ENCODE measurements at regions not wholly inside any gene's neighbourhood (a gene's known extent, or its start where the extent isn't known, plus 50 kb on each side); places are given as distances from the start of the nearest gene placed in this dataset.

- no peak for DNase-seq
Measured at GRCh38 chr10:78699971-78700370, 368.8 kb upstream of the ZMIZ1 start.

- DNase-seq = peak; percentile 58 to 68
Measured at GRCh38 chr10:78700413-78700812, 368.4 kb upstream of the ZMIZ1 start.

- DNase-seq = no peak
Measured at GRCh38 chr10:78700816-78701520, 367.8 kb upstream of the ZMIZ1 start.

- DNase-seq = no peak
Measured at GRCh38 chr10:78702186-78702585, 366.6 kb upstream of the ZMIZ1 start.

GRCh38 chr10:78702876-78703275 is 365.9 kb upstream of the ZMIZ1 start:
- DNase-seq = no peak

GRCh38 chr10:78703593-78703992 is 365.2 kb upstream of the ZMIZ1 start:
- no peak for DNase-seq

GRCh38 chr10:78706256-78706655 is 362.5 kb upstream of the ZMIZ1 start:
- no peak for DNase-seq

- no peak for DNase-seq
Measured at GRCh38 chr10:78706726-78707540, 361.8 kb upstream of the ZMIZ1 start.

- DNase-seq = no peak
Measured at GRCh38 chr10:78707745-78708144, 361.0 kb upstream of the ZMIZ1 start.

GRCh38 chr10:78712147-78712546 is 356.6 kb upstream of the ZMIZ1 start:
- no peak for DNase-seq

GRCh38 chr10:78713659-78714058 is 355.1 kb upstream of the ZMIZ1 start:
- DNase-seq = no peak

GRCh38 chr10:78714225-78714624 is 354.5 kb upstream of the ZMIZ1 start:
- DNase-seq = no peak

GRCh38 chr10:78715435-78715834 is 353.3 kb upstream of the ZMIZ1 start:
- no peak for DNase-seq

- no peak for DNase-seq
Measured at GRCh38 chr10:78716043-78716660, 352.6 kb upstream of the ZMIZ1 start.

- no peak for DNase-seq
Measured at GRCh38 chr10:78717200-78717599, 351.6 kb upstream of the ZMIZ1 start.

GRCh38 chr10:78718032-78718572 is 350.7 kb upstream of the ZMIZ1 start:
- no peak for DNase-seq

GRCh38 chr10:78719276-78719675 is 349.5 kb upstream of the ZMIZ1 start:
- DNase-seq = no peak

GRCh38 chr10:78720091-78720490 is 348.7 kb upstream of the ZMIZ1 start:
- no peak for DNase-seq

GRCh38 chr10:78721231-78721630 is 347.5 kb upstream of the ZMIZ1 start:
- no peak for DNase-seq

- DNase-seq = no peak
Measured at GRCh38 chr10:78724846-78725245, 343.9 kb upstream of the ZMIZ1 start.

GRCh38 chr10:78726171-78726570 is 342.6 kb upstream of the ZMIZ1 start:
- DNase-seq = no peak

GRCh38 chr10:78727251-78727650 is 341.5 kb upstream of the ZMIZ1 start:
- DNase-seq = peak in 1 of 2 experiments; percentile 13

GRCh38 chr10:78727728-78728127 is 341.0 kb upstream of the ZMIZ1 start:
- no peak for DNase-seq

GRCh38 chr10:78728176-78728575 is 340.6 kb upstream of the ZMIZ1 start:
- no peak for DNase-seq

All from Kasumi-1 (cell line).